C4-2B (cell line): ENCODE measurements at regions not wholly inside any gene's neighbourhood (a gene's known extent, or its start where the extent isn't known, plus 50 kb on each side); places are given as distances from the start of the nearest gene placed in this dataset.

Source experiments
- CTCF ChIP-seq: fragments of 450-650 bp; conservative IDR thresholded peaks from 2 replicates; pipeline ENCODE4 v1.5.1; 2017; ENCODE audit warnings: mild to moderate bottlenecking
- ZFX ChIP-seq: fragments of 450-650 bp; IDR thresholded peaks from 2 replicates; pipeline ENCODE4 v1.6.1; 2017

- TF ChIP-seq CTCF (no peak), ZFX (no peak)
Measured at GRCh38 chr3:171950373-171950772, 89.0 kb upstream of the FNDC3B start.
